A549 (cell line): ENCODE measurements at regions not wholly inside any gene's neighbourhood (a gene's known extent, or its start where the extent isn't known, plus 50 kb on each side); places are given as distances from the start of the nearest gene placed in this dataset.

Experiments used
- ATAC-seq, 2 experiments: fragments of 200-7000 bp in 1 of 2; fragments of >200 bp in 1 of 2; cut with Nextera tagmentation in 1 of 2; cut with Tn5 transposase in 1 of 2; 3 replicates each; pipeline versions ENCODE4 v1.8.0 to v1.9.1; 2018 to 2020; ENCODE audit warnings: mild to moderate bottlenecking in 1 of 2, moderate library complexity in 1 of 2
- CTCF ChIA-PET: fragments of 300-600 bp; sonication (Branson Sonifier 250); formaldehyde crosslinking; extraction: SDS; loops from one replicate; lab custom pipeline; 2021; ENCODE audit warnings: antibody characterized with exemption, inconsistent platforms; lab: Yijun Ruan, JAX
- POLR2A ChIA-PET: fragments of 350-600 bp; formaldehyde crosslinking; extraction: SDS; loops from one replicate; lab custom pipeline; 2021; ENCODE audit warnings: antibody characterized with exemption, inconsistent platforms; lab: Yijun Ruan, JAX
- DNase-seq, 2 experiments: peaks; one replicate each; pipeline versions ENCODE4 v3.0.0 to v3.0.0-alpha.2; 2011 to 2016; ENCODE audit warnings: low read depth in 1 of 2, low spot score in 1 of 2
- FAIRE-seq: peaks from 2 replicates; lab custom pipeline; 2011; peaks lifted over from hg19 to GRCh38; lab: Jason Lieb, UNC
- H3K27ac ChIP-seq, 2 experiments: fragments of >200 bp; sonication (Bioruptor Twin); formaldehyde crosslinking; 3 replicates each; pipeline ENCODE4 v1.5.1; 2016 to 2017
- H3K4me1 ChIP-seq: fragments of >200 bp; sonication (Bioruptor Twin); formaldehyde crosslinking; 3 replicates; pipeline ENCODE4 v1.6.1; 2016
- H3K4me2 ChIP-seq: fragments of >200 bp; sonication (Bioruptor Twin); formaldehyde crosslinking; 3 replicates; pipeline ENCODE4 v1.6.1; 2016
- H3K4me3 ChIP-seq: fragments of >200 bp; sonication (Bioruptor Twin); formaldehyde crosslinking; 3 replicates; pipeline ENCODE4 v1.5.1; 2016
- H3K9me3 ChIP-seq: fragments of >200 bp; sonication (Bioruptor Twin); formaldehyde crosslinking; 3 replicates; pipeline ENCODE4 v1.6.1; 2016
- ATOH8 ChIP-seq: fragments of 250-450 bp; sonication (Bioruptor Pico); IDR thresholded peaks from 2 replicates; pipeline ENCODE4 v1.5.0; 2020; ENCODE audit warnings: low read depth, mild to moderate bottlenecking, moderate library complexity
- BHLHE40 ChIP-seq: IDR thresholded peaks from 2 replicates; pipeline ENCODE4 v1.6.1; 2012; ENCODE audit warnings: low read depth, low read length, inconsistent platforms
- CBX8 ChIP-seq: fragments of 200-600 bp; sonication (generic); IDR thresholded peaks from 2 replicates; pipeline ENCODE4 v1.6.1; 2016
- CEBPB ChIP-seq, 2 experiments: fragments of >200 bp in 1 of 2; sonication (Bioruptor Twin) in 1 of 2; formaldehyde crosslinking in 1 of 2; IDR thresholded peaks; 2 replicates each; pipeline ENCODE4 v1.6.1; 2012 to 2016
- CHD2 ChIP-seq: fragments of 150-350 bp; IDR thresholded peaks from 2 replicates; pipeline ENCODE4 v1.6.1; 2014; ENCODE audit warnings: low read length; ENCODE audit not compliant: partially characterized antibody
- CHD4 ChIP-seq: fragments of 200-600 bp; sonication (generic); IDR thresholded peaks from 2 replicates; pipeline ENCODE4 v1.6.1; 2016; ENCODE audit warnings: antibody characterized with exemption, mild to moderate bottlenecking, borderline replicate concordance
- E2F6 ChIP-seq: IDR thresholded peaks from 2 replicates; pipeline ENCODE4 v1.6.1; 2012; ENCODE audit warnings: low read depth, borderline replicate concordance
- EHF ChIP-seq: fragments of 250-450 bp; sonication (Bioruptor Pico); IDR thresholded peaks from 2 replicates; pipeline ENCODE4 v1.5.0; 2020; ENCODE audit warnings: mild to moderate bottlenecking
- EHMT2 ChIP-seq: fragments of 200-600 bp; sonication (generic); IDR thresholded peaks from 2 replicates; pipeline ENCODE4 v1.6.1; 2016; ENCODE audit warnings: antibody characterized with exemption, low read depth, mild to moderate bottlenecking, moderate library complexity
- ELK1 ChIP-seq: fragments of 150-350 bp; IDR thresholded peaks from 2 replicates; pipeline ENCODE4 v1.6.1; 2014; ENCODE audit warnings: low read depth, mild to moderate bottlenecking, low read length
- ESRRA ChIP-seq: fragments of 150-350 bp; IDR thresholded peaks from 2 replicates; pipeline ENCODE4 v1.6.1; 2014; ENCODE audit warnings: mild to moderate bottlenecking, low read length, borderline replicate concordance
- FOSL2 ChIP-seq, 2 experiments: fragments of 450-650 bp in 1 of 2; fragments of >200 bp in 1 of 2; sonication (Bioruptor Twin) in 1 of 2; formaldehyde crosslinking; IDR thresholded peaks; 2 replicates each; pipeline versions ENCODE4 v1.5.0 to v1.6.1; 2016 to 2020; ENCODE audit warnings: mild to moderate bottlenecking in 1 of 2, moderate library complexity in 1 of 2
- GATA3 ChIP-seq: IDR thresholded peaks from 2 replicates; pipeline ENCODE4 v1.6.1; 2012; ENCODE audit warnings: borderline replicate concordance
- HES2 ChIP-seq: fragments of >200 bp; sonication (Bioruptor Twin); formaldehyde crosslinking; IDR thresholded peaks from 2 replicates; pipeline ENCODE4 v1.6.1; 2016
- HOXA7 ChIP-seq: fragments of 250-450 bp; sonication (Bioruptor Pico); IDR thresholded peaks from 2 replicates; pipeline ENCODE4 v1.5.0; 2020; ENCODE audit warnings: mild to moderate bottlenecking, moderate library complexity
- HOXB5 ChIP-seq: fragments of 250-450 bp; sonication (Bioruptor Pico); IDR thresholded peaks from 2 replicates; pipeline ENCODE4 v1.5.0; 2020; ENCODE audit warnings: mild to moderate bottlenecking, moderate library complexity
- KDM1A ChIP-seq: fragments of 200-600 bp; sonication (generic); IDR thresholded peaks from 2 replicates; pipeline ENCODE4 v1.6.1; 2016; ENCODE audit warnings: low read depth, mild to moderate bottlenecking
- MAFK ChIP-seq: fragments of 450-650 bp; IDR thresholded peaks from 2 replicates; pipeline ENCODE4 v1.6.1; 2014; ENCODE audit not compliant: partially characterized antibody
- NFE2L2 ChIP-seq: fragments of 150-350 bp; conservative IDR thresholded peaks from 2 replicates; pipeline ENCODE4 v1.6.1; 2014; ENCODE audit warnings: low read length
- POLR2A ChIP-seq: IDR thresholded peaks from 2 replicates; pipeline ENCODE4 v1.6.1; 2012; ENCODE audit warnings: mild to moderate bottlenecking, low read length
- POLR2AphosphoS2 ChIP-seq: conservative IDR thresholded peaks from 2 replicates; pipeline ENCODE4 v1.6.1; 2012; ENCODE audit warnings: low read length, improper control_type of control experiment, inconsistent platforms
- RAD21 ChIP-seq, 2 experiments: fragments of >200 bp in 1 of 2; sonication (Bioruptor Twin) in 1 of 2; formaldehyde crosslinking in 1 of 2; IDR thresholded peaks in 1 of 2; conservative IDR thresholded peaks in 1 of 2; 2 replicates in 1 of 2; 3 replicates in 1 of 2; pipeline ENCODE4 v1.6.1; 2012 to 2018; ENCODE audit warnings: inconsistent platforms in 1 of 2
- RCOR1 ChIP-seq: fragments of 150-350 bp; IDR thresholded peaks from 2 replicates; pipeline ENCODE4 v1.6.1; 2014; ENCODE audit warnings: antibody characterized with exemption, low read length, low read depth
- RFX5 ChIP-seq: fragments of 450-650 bp; IDR thresholded peaks from 2 replicates; pipeline ENCODE4 v1.7.1; 2014; ENCODE audit warnings: antibody characterized with exemption, mild to moderate bottlenecking, moderate library complexity
- RNF2 ChIP-seq: fragments of 200-600 bp; sonication (generic); IDR thresholded peaks from 2 replicates; pipeline ENCODE4 v1.6.1; 2016; ENCODE audit warnings: low read depth, mild to moderate bottlenecking, antibody characterized with exemption, moderate library complexity, borderline replicate concordance
- SMC3 ChIP-seq: fragments of >200 bp; sonication (Bioruptor Twin); formaldehyde crosslinking; IDR thresholded peaks from 3 replicates; pipeline ENCODE4 v1.6.1; 2018; ENCODE audit warnings: inconsistent platforms
- TFCP2L1 ChIP-seq: fragments of 250-450 bp; sonication (Bioruptor Pico); IDR thresholded peaks from 2 replicates; pipeline ENCODE4 v1.5.0; 2021; ENCODE audit warnings: mild to moderate bottlenecking
- USF2 ChIP-seq: fragments of 450-650 bp; IDR thresholded peaks from 2 replicates; pipeline ENCODE4 v1.6.1; 2014; ENCODE audit warnings: antibody characterized with exemption
- ZSCAN20 ChIP-seq: fragments of 250-450 bp; sonication (Bioruptor Pico); IDR thresholded peaks from 2 replicates; pipeline ENCODE4 v1.8.0; 2022; ENCODE audit warnings: mild to moderate bottlenecking, moderate library complexity
- WGBS: methylation state at CpG from one replicate; pipeline ENCODE4 v1.1.6; 2017; ENCODE audit errors: missing lambda C conversion rate; 5-methylcytosine and 5-hydroxymethylcytosine counted together
- TF ChIP-seq, protein P1 (sequence below): fragments of 200-600 bp; sonication (generic); IDR thresholded peaks from 2 replicates; pipeline ENCODE4 v1.6.1; 2016; ENCODE audit warnings: antibody characterized with exemption, mild to moderate bottlenecking, moderate library complexity
- TF ChIP-seq, protein P2 (sequence below): fragments of 250-450 bp; sonication (Bioruptor Pico); IDR thresholded peaks from 2 replicates; pipeline ENCODE4 v1.5.0; 2021; ENCODE audit warnings: mild to moderate bottlenecking, moderate library complexity, borderline replicate concordance

DNA sequence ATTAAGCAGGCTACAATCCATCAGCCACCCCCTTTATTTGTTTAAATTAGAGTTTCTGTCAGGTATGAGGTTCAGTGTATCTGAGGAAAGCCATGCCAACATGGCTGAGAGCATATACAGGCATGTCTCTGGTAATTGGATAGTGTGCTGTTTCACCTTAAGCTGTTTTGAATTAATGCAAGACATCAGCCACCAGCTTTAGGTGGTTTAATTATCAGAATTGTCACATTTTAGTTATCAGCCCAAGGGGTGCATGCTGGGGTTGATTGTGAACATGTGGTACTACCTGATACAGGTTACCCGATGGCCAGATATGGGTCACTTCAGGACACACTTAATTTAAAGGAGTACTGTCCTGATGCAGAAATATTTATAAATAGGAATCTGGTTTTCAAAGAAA, 353.2 kb upstream of the TENM3 start:
- DNase-seq (no peak), ATAC-seq (no peak), FAIRE-seq (no peak)
- H3K4me3 ChIP-seq = no peak overlapping the region
- POLR2A ChIA-PET = no interaction called here
- H3K27ac ChIP-seq = no peak overlapping the region
- no peak overlapping the region for H3K4me2 ChIP-seq
- no peak for TF ChIP-seq TFCP2L1 (CRISPR knock-in tag)
- no peak for TF ChIP-seq BHLHE40
- TF ChIP-seq POLR2A = no peak
- TF ChIP-seq ZSCAN20 = no peak
- TF ChIP-seq, protein P1, sequence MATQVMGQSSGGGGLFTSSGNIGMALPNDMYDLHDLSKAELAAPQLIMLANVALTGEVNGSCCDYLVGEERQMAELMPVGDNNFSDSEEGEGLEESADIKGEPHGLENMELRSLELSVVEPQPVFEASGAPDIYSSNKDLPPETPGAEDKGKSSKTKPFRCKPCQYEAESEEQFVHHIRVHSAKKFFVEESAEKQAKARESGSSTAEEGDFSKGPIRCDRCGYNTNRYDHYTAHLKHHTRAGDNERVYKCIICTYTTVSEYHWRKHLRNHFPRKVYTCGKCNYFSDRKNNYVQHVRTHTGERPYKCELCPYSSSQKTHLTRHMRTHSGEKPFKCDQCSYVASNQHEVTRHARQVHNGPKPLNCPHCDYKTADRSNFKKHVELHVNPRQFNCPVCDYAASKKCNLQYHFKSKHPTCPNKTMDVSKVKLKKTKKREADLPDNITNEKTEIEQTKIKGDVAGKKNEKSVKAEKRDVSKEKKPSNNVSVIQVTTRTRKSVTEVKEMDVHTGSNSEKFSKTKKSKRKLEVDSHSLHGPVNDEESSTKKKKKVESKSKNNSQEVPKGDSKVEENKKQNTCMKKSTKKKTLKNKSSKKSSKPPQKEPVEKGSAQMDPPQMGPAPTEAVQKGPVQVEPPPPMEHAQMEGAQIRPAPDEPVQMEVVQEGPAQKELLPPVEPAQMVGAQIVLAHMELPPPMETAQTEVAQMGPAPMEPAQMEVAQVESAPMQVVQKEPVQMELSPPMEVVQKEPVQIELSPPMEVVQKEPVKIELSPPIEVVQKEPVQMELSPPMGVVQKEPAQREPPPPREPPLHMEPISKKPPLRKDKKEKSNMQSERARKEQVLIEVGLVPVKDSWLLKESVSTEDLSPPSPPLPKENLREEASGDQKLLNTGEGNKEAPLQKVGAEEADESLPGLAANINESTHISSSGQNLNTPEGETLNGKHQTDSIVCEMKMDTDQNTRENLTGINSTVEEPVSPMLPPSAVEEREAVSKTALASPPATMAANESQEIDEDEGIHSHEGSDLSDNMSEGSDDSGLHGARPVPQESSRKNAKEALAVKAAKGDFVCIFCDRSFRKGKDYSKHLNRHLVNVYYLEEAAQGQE = no peak
- TF ChIP-seq CHD2 = no peak
- TF ChIP-seq ATOH8 (CRISPR knock-in tag) = no peak
- no peak for TF ChIP-seq CHD4
- TF ChIP-seq E2F6 = no peak
- TF ChIP-seq FOSL2 (IDR thresholded peaks at IDR 0.05) = no peak
- no peak for TF ChIP-seq FOSL2 (CRISPR knock-in tag; IDR thresholded peaks at IDR 0.05)
- TF ChIP-seq RCOR1 = no peak
- no peak for TF ChIP-seq HOXA7 (CRISPR knock-in tag)
- TF ChIP-seq HES2 = no peak
- no peak for TF ChIP-seq EHF (CRISPR knock-in tag)
- TF ChIP-seq CEBPB (IDR thresholded peaks at IDR 0.05) = no peak
- no peak for TF ChIP-seq CBX8
- TF ChIP-seq HOXB5 = no peak
- TF ChIP-seq ESRRA = no peak
- TF ChIP-seq NFE2L2 = no peak
- WGBS = 0% methylated on average over 1 of the region's 1 CpG
- no peaks in the 10 kb centered on the region for H3K4me1 ChIP-seq
- CTCF ChIA-PET = no interaction called here
- H3K9me3 ChIP-seq = no peaks in the 10 kb centered on the region

- Histone ChIP-seq H3K9me3 (no peaks in the 10 kb centered on the region), H3K4me1 (no peaks in the 10 kb centered on the region), H3K4me3 (no peak overlapping the region), H3K27ac (no peak overlapping the region), H3K4me2 (no peak overlapping the region)
- POLR2A ChIA-PET = no interaction called here
- CTCF ChIA-PET = no interaction called here
- WGBS = 3% methylated on average over 2 of the region's 2 CpGs
- ATAC-seq (no peak), FAIRE-seq (no peak), DNase-seq (no peak)
- TF ChIP-seq EHMT2 = no peak
- TF ChIP-seq GATA3 = no peak
- no peak for TF ChIP-seq RNF2
- TF ChIP-seq MAFK = no peak
- no peak for TF ChIP-seq ELK1
- TF ChIP-seq, protein P2, sequence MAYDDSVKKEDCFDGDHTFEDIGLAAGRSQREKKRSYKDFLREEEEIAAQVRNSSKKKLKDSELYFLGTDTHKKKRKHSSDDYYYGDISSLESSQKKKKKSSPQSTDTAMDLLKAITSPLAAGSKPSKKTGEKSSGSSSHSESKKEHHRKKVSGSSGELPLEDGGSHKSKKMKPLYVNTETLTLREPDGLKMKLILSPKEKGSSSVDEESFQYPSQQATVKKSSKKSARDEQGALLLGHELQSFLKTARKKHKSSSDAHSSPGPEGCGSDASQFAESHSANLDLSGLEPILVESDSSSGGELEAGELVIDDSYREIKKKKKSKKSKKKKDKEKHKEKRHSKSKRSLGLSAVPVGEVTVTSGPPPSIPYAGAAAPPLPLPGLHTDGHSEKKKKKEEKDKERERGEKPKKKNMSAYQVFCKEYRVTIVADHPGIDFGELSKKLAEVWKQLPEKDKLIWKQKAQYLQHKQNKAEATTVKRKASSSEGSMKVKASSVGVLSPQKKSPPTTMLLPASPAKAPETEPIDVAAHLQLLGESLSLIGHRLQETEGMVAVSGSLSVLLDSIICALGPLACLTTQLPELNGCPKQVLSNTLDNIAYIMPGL (CRISPR knock-in tag) = no peak
- TF ChIP-seq RFX5 = no peak
- no peak for TF ChIP-seq FOSL2 (IDR thresholded peaks at IDR 0.05)
- no peak for TF ChIP-seq FOSL2 (CRISPR knock-in tag; IDR thresholded peaks at IDR 0.05)
- no peak for TF ChIP-seq RAD21 (conservative IDR thresholded peaks at IDR 0.05 in 1 of 2, IDR thresholded peaks at IDR 0.05 in 1 of 2)
- TF ChIP-seq POLR2AphosphoS2 = no peak
- no peak for TF ChIP-seq USF2
- TF ChIP-seq KDM1A = no peak
- no peak for TF ChIP-seq SMC3
- no peak for TF ChIP-seq CHD4
- TF ChIP-seq, all 56 proteins: peak for 0
Observed at GRCh38 chr4:181890911-181891310, 352.3 kb upstream of the TENM3 start.
